ENCODE measurements at regions not wholly inside any gene's neighbourhood (a gene's known extent, or its start where the extent isn't known, plus 50 kb on each side); places are given as distances from the start of the nearest gene placed in this dataset.

DNA sequence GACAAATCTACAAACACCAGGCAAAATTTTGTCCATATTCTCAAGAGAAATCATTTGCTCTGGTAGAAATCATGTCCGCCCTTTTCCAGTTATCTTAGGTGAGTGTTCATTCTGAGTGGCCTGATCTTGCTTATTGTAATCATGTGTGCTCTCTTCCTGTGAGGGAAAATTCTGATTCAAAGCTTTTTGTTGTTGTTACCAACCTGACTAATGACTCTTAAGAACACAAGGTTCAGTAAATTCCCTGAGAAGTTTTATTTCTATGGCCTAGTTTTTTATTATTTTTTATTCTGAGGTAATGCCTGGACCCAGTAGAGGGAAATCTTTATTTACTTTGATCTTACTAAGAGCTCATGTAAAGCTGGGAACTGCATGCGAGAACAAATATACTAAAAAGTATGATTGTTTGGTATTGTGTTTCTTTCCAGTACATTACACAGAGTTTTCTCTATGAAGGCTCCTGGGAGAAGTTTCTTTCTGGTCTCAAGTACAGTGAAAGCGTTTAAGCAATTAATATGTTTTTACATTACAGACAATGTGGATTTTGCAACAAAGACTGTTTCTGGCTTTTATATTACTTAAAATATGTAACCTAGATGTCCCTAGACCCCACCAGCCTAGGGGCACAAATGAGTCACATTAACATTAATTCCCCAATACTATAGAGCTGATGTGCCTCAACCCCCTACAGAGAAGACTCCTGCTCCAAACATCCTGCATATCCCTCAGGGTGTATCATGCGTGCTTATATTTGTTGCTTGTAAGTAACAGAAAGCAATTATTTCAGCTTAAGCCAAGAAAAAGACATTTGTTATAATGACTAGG is 138.1 kb downstream of the TMEM167A start:
- TF ChIP-seq, protein P1, sequence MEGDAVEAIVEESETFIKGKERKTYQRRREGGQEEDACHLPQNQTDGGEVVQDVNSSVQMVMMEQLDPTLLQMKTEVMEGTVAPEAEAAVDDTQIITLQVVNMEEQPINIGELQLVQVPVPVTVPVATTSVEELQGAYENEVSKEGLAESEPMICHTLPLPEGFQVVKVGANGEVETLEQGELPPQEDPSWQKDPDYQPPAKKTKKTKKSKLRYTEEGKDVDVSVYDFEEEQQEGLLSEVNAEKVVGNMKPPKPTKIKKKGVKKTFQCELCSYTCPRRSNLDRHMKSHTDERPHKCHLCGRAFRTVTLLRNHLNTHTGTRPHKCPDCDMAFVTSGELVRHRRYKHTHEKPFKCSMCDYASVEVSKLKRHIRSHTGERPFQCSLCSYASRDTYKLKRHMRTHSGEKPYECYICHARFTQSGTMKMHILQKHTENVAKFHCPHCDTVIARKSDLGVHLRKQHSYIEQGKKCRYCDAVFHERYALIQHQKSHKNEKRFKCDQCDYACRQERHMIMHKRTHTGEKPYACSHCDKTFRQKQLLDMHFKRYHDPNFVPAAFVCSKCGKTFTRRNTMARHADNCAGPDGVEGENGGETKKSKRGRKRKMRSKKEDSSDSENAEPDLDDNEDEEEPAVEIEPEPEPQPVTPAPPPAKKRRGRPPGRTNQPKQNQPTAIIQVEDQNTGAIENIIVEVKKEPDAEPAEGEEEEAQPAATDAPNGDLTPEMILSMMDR (IDR thresholded peaks at IDR 0.05 in 2 of 3, conservative IDR thresholded peaks at IDR 0.05 in 1 of 3; ENCODE audit: borderline replicate concordance in 1 of 3, insufficient read depth in 1 of 3, low read depth in 2 of 3, low read length in 2 of 3) = no peak
- TF ChIP-seq JUND (IDR thresholded peaks at IDR 0.05) (no peak), ZFX (IDR thresholded peaks at IDR 0.05) (no peak)
